ENCODE measurements at regions not wholly inside any gene's neighbourhood (a gene's known extent, or its start where the extent isn't known, plus 50 kb on each side); places are given as distances from the start of the nearest gene placed in this dataset.
"Not testable (repeated sequence)": the region's sequence is repeated elsewhere in the genome, so short reads cannot be mapped to it uniquely, and the experiment has no call there.

GRCh38 chr13:22893204-22893603, 287.6 kb upstream of the SGCG start:
- ATAC-seq (no peak), DNase-seq (ENCODE audit: low spot score in 2 of 2) (no peak)
- no peak overlapping the region for H3K4me3 Mint-ChIP-seq
- no peaks in the 10 kb centered on the region for H3K9me3 Mint-ChIP-seq
- H3K27ac Mint-ChIP-seq: no peak overlapping the region
- H3K4me1 Mint-ChIP-seq: no peaks in the 10 kb centered on the region
- H3K36me3 Mint-ChIP-seq: no peaks in the 10 kb centered on the region

DNA sequence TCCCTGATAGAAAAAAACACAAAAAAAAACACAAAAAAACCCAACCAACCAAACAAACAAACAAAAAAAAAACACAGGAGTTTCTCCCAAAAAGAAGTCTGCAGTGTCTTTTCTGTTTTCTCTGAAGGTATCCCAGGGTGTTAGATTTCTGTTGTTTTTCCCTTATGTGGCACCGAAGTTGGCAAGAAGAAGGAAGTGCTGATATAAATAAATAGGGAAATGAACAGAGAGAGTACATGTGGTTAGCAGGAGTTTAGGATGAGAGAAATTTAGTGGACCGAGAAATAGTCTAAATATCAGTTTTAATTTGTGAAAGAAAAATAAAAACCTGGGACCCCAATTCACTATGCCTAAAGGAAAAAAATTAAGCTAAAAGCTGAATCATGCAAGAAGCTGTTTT, 287.0 kb upstream of the SGCG start:
- ATAC-seq (no peak), DNase-seq (ENCODE audit: low spot score in 2 of 2) (no peak)
- H3K36me3 Mint-ChIP-seq: no peaks in the 10 kb centered on the region
- no peak overlapping the region for H3K27ac Mint-ChIP-seq
- H3K9me3 Mint-ChIP-seq: no peaks in the 10 kb centered on the region
- no peaks in the 10 kb centered on the region for H3K4me1 Mint-ChIP-seq
- H3K4me3 Mint-ChIP-seq: no peak overlapping the region

DNA sequence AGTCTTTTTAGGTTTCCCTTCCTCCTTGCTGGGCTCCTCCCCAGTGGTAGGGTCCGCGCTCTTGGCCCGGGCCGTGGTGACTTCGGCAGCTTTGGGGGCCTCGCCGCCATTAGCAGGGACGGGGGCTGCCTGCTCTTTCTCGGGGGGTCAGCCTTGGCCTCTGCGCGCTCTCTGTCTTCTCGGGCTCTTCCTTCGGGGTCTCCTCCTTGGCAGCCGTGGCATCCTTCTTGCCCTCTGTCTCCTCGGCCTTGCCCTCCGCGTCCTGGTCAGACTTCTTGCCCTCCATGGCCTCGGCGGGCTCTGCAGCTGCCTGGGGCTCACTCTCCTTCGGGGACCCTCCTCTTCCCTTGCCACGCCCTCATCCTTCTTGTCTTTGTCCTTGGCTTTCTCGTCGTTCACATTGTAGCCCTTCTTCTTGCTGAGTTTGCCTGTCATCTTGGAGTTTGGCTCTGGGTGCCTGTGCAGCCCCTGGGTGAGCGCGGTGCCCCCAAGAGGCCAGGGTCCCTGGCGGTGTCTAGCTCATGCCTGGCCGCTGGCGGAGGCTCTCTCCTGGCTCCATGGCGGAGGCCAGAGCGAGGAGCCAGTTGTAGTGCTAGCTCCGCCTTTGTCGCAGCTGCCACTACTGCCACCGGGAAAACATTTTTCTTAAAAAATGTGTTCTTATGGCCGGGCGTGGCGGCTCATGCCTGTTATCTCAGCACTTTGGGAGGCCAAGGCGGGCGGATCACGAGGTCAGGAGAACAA, 283.0 kb upstream of the SGCG start:
- no peaks in the 10 kb centered on the region for H3K36me3 Mint-ChIP-seq
- no peaks in the 10 kb centered on the region for H3K9me3 Mint-ChIP-seq
- no peak overlapping the region for H3K4me3 Mint-ChIP-seq
- no peaks in the 10 kb centered on the region for H3K4me1 Mint-ChIP-seq
- ATAC-seq: no peak
- DNase-seq (ENCODE audit: low spot score in 2 of 2): no peak
- no peak overlapping the region for H3K27ac Mint-ChIP-seq

- DNase-seq (ENCODE audit: low spot score in 2 of 2); H3K9me3 Mint-ChIP-seq; H3K4me1 Mint-ChIP-seq; H3K36me3 Mint-ChIP-seq; H3K27ac Mint-ChIP-seq; ATAC-seq; H3K4me3 Mint-ChIP-seq: not testable (repeated sequence)
These were observed 280.3 kb upstream of the SGCG start for GRCh38 chr13:22900416-22900951.

DNA sequence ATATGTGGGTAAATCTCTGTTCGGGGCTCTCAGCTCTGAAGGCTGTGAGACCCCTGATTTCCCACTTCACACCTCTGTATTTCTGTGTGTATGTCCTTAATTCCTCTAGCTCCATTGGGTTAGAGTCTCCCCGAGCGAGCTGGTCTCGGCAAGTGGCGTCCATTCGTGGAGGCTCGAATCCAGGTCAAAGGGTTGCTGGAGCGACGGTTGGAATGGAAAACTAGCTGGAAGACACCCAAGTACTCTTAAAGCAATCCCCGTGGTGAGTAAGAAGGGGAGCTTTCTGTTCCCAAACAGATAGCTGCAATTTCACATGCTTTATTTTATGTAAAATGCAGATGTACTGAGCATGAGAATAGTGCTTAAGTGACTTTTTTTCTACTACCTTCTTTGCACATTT, 277.5 kb upstream of the SGCG start:
- Mint-ChIP-seq H3K9me3 (peaks cover 3% of the 10 kb centered on the region), H3K4me1 (no peaks in the 10 kb centered on the region), H3K4me3 (no peak overlapping the region), H3K27ac (no peak overlapping the region), H3K36me3 (no peaks in the 10 kb centered on the region)
- DNase-seq (ENCODE audit: low spot score in 2 of 2) (no peak), ATAC-seq (no peak)

GRCh38 chr13:22903925-22904324, 276.9 kb upstream of the SGCG start:
- DNase-seq (ENCODE audit: low spot score in 2 of 2) (no peak), ATAC-seq (no peak)
- Mint-ChIP-seq H3K4me1 (no peaks in the 10 kb centered on the region), H3K27ac (no peak overlapping the region), H3K4me3 (no peak overlapping the region), H3K9me3 (peaks cover 3% of the 10 kb centered on the region), H3K36me3 (no peaks in the 10 kb centered on the region)

DNA sequence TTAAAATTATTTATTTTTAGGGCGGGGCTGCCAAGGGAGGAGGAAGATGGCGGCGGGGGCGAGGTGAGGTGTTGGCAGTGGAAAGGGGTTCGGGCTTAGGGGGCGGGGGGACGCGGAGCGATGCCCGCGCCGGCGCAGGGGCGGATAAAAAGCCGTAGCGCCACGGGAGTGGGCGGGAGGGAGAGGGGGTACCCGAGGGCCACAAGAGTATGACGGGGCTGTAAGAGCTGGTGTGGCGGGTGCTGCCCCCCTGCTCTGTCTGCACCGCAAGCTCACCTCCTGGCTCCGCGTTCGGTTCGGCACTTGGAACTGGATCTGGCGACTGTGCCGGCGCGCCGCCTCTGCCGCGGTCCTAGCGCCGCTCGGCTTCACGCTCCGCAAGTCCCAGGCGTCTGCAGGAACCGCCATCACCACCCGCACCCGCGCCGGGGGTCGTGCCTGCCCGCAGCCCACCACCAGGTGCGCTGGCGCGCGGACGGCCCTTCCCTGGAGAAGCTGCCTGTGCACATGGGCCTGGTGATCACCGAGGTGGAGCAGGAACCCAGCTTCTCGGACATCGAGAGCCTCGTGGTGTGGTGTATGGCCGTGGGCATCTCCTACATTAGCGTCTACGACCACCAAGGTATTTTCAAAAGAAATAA, 265.2 kb upstream of the SGCG start:
- no peaks in the 10 kb centered on the region for H3K9me3 Mint-ChIP-seq
- peak overlapping the region; percentile 22 for H3K4me3 Mint-ChIP-seq
- no peak for DNase-seq (ENCODE audit: low spot score in 2 of 2)
- H3K36me3 Mint-ChIP-seq: no peaks in the 10 kb centered on the region
- H3K27ac Mint-ChIP-seq: no peak overlapping the region
- H3K4me1 Mint-ChIP-seq: no peaks in the 10 kb centered on the region
- peak; percentile 51 for ATAC-seq

DNA sequence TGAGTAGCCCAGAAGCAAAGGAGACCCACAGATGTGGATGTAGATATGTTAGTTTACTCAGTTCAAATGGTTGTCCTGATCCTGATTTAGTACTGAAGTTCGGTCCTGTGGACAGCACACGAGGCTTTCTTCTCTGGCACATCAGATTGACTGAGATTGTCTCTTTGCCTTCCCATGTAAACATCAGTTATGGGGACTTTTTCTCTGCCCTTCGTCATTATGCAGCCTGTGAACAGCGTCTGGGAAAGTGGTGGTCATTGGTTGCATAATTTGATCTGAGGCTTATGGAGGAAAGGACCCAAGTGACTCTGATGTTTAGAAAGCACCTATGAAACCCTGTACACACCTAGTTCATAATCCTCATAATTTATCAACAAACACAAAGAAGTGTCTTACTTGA, 264.5 kb upstream of the SGCG start:
- ATAC-seq; H3K36me3 Mint-ChIP-seq; H3K4me1 Mint-ChIP-seq; H3K4me3 Mint-ChIP-seq; H3K27ac Mint-ChIP-seq; H3K9me3 Mint-ChIP-seq; DNase-seq (ENCODE audit: low spot score in 2 of 2): not testable (repeated sequence)

DNA sequence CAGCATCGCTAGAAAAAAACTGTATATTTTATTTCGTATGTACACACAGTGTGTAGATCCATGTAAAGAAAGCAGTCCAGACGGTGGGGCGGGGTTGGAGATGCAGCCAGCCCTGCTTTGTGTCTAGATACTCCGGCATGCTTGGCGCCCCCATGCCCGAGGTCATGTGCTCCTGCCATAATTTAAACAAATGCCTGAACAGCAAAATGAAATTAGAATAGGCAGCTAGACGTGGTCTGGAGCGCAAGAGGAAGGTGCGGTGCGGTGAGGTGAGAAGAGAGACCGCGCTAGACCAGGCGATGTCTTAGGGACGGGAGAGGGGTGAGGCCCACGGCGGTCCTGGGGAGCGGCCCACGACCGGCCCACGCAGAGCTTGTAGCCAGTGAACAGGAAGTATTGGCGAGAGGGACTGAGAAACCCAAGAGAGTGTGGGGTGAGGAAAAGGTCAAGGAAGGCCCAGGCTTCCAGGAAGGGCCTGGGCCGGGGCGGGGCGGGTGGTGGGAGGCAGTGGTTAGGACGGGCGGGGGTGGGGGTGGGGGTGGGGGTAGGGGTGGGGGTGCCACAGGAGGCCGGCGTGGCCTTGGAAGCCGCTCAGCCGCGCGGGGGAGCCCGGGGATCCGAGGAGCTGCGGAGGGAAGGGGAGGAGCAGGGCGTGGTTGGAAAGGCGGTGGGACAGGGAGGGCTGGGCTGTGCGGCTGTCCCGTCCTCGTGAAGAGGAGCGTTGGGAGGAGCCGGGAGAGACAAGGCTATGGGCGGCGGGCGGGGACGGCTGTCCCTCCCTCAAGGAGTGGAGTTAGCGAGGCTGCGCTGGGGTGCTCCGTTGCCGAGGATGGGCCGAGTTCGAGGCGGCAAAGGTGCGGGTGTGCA, 254.7 kb upstream of the SGCG start:
- H3K27ac Mint-ChIP-seq: no peak overlapping the region
- no peak for DNase-seq (ENCODE audit: low spot score in 2 of 2)
- no peaks in the 10 kb centered on the region for H3K36me3 Mint-ChIP-seq
- H3K4me1 Mint-ChIP-seq: peaks cover 5% of the 10 kb centered on the region
- H3K4me3 Mint-ChIP-seq: peak overlapping the region; percentile 39
- H3K9me3 Mint-ChIP-seq: no peaks in the 10 kb centered on the region
- ATAC-seq: peak; percentile 34

- no peak for DNase-seq (ENCODE audit: low spot score in 2 of 2)
- peak; percentile 6 for ATAC-seq
- Mint-ChIP-seq H3K4me3 (no peak overlapping the region), H3K27ac (no peak overlapping the region), H3K9me3 (no peaks in the 10 kb centered on the region), H3K36me3 (no peaks in the 10 kb centered on the region), H3K4me1 (peaks cover 5% of the 10 kb centered on the region)
These were observed 253.9 kb upstream of the SGCG start for GRCh38 chr13:22926748-22927400.

GRCh38 chr13:22927845-22928244, 252.9 kb upstream of the SGCG start:
- H3K4me3 Mint-ChIP-seq; H3K9me3 Mint-ChIP-seq; H3K27ac Mint-ChIP-seq; H3K4me1 Mint-ChIP-seq; DNase-seq (ENCODE audit: low spot score in 2 of 2); H3K36me3 Mint-ChIP-seq: not testable (repeated sequence)
- peak; percentile 33 for ATAC-seq

DNA sequence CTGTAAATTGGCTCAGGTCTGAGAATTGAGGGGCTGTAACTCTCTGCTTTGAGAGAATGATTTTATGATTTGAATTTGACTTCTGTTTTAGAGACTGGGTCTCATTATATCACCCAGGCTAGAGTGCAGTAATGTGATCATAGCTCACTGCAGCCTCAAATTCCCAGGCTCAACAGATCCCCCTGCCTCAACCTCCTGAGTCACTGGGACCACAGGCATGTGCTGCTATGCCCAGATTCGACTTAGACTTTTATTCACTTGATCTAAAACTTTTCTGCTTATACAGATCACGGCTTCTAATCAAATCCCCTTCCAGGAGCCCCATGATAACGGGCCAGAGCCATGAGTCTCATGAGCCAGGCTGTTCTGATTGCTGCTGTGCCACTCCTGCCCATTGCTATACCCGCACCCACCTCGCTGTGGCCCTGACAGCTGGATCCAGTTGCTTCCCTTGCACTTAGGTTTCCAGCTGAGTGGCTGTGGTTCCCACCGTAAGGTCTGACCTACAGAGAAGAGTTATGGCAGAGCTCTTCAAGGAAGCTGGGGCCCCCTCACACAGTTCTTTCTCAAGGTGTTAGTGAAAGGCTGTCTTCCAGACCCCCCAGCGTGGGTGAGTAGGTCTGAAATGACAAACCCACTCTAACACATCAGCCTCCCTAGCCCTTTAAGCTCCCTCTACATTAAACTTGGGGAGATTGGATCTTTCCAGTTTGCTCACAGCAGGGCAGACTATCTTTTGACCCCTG, 251.2 kb upstream of the SGCG start:
- no peaks in the 10 kb centered on the region for H3K36me3 Mint-ChIP-seq
- H3K4me3 Mint-ChIP-seq: no peak overlapping the region
- ATAC-seq (no peak), DNase-seq (ENCODE audit: low spot score in 2 of 2) (no peak)
- H3K27ac Mint-ChIP-seq: no peak overlapping the region
- H3K4me1 Mint-ChIP-seq: peaks cover 5% of the 10 kb centered on the region
- H3K9me3 Mint-ChIP-seq: no peaks in the 10 kb centered on the region

- Mint-ChIP-seq H3K4me1 (no peaks in the 10 kb centered on the region), H3K36me3 (no peaks in the 10 kb centered on the region), H3K9me3 (no peaks in the 10 kb centered on the region), H3K4me3 (no peak overlapping the region), H3K27ac (no peak overlapping the region)
- ATAC-seq: no peak
- DNase-seq (ENCODE audit: low spot score in 2 of 2): no peak
These were observed 249.2 kb upstream of the SGCG start for GRCh38 chr13:22931576-22931975.

- not testable (repeated sequence) for DNase-seq (ENCODE audit: low spot score in 2 of 2); H3K9me3 Mint-ChIP-seq; H3K4me3 Mint-ChIP-seq; H3K4me1 Mint-ChIP-seq; H3K27ac Mint-ChIP-seq; H3K36me3 Mint-ChIP-seq
- peak; percentile 26 for ATAC-seq
These were observed 248.0 kb upstream of the SGCG start for GRCh38 chr13:22932632-22933412.

All from stimulated activated effector memory CD8-positive, alpha-beta T cell treated with anti-CD3 and anti-CD28 coated beads, Interleukin-12 subunit alpha, Interleukin-12 subunit beta, amount 100 ng/mL, for 72 hours (primary cell).